Osteoblast (primary cell): ENCODE measurements at regions not wholly inside any gene's neighbourhood (a gene's known extent, or its start where the extent isn't known, plus 50 kb on each side); places are given as distances from the start of the nearest gene placed in this dataset.

Experiments used
- DNase-seq: peaks from one replicate; pipeline ENCODE4 v3.0.0; 2011; ENCODE audit warnings: low spot score, mixed read lengths; ENCODE audit not compliant: insufficient read length; ENCODE audit errors: missing footprints
- H2AFZ ChIP-seq: 2 replicates; pipeline ENCODE4 v1.6.0; 2011; ENCODE audit warnings: mild to moderate bottlenecking, low read length
- H3K27ac ChIP-seq: 2 replicates; pipeline ENCODE4 v1.5.1; 2011; ENCODE audit warnings: mild to moderate bottlenecking, low read depth, low read length, moderate library complexity
- H3K27me3 ChIP-seq: 2 replicates; pipeline ENCODE4 v1.6.0; 2012; ENCODE audit warnings: mild to moderate bottlenecking, control low read depth, inconsistent platforms, low read length, moderate library complexity; ENCODE audit not compliant: insufficient read depth
- H3K36me3 ChIP-seq: 2 replicates; pipeline ENCODE4 v1.5.1; 2011; ENCODE audit warnings: mild to moderate bottlenecking, low read length, control low read depth, moderate library complexity; ENCODE audit not compliant: insufficient read depth
- H3K4me1 ChIP-seq: 2 replicates; pipeline ENCODE4 v1.5.1; 2011; ENCODE audit warnings: mild to moderate bottlenecking, low read length, control low read depth, moderate library complexity; ENCODE audit not compliant: insufficient read depth
- H3K4me2 ChIP-seq: 2 replicates; pipeline ENCODE4 v1.6.0; 2011; ENCODE audit warnings: mild to moderate bottlenecking, low read length; ENCODE audit not compliant: insufficient read depth
- H3K4me3 ChIP-seq: fragments of 200-600 bp; sonication (generic); 3 replicates; pipeline ENCODE4 v1.5.1; 2012; ENCODE audit warnings: mild to moderate bottlenecking, low read length, inconsistent platforms; ENCODE audit not compliant: insufficient read depth
- H3K79me2 ChIP-seq: 2 replicates; pipeline ENCODE4 v1.6.0; 2012; ENCODE audit warnings: mild to moderate bottlenecking, low read length, control low read depth, inconsistent platforms; ENCODE audit not compliant: insufficient read depth
- H3K9me3 ChIP-seq: 2 replicates; pipeline ENCODE4 v1.5.1; 2011; ENCODE audit warnings: low read depth, low read length, control low read depth
- H4K20me1 ChIP-seq: 2 replicates; pipeline ENCODE4 v1.6.0; 2012; ENCODE audit warnings: mild to moderate bottlenecking, low read length, control low read depth; ENCODE audit not compliant: insufficient read depth
- TF ChIP-seq, protein P1 (sequence below): IDR thresholded peaks from 2 replicates; pipeline ENCODE4 v1.5.1; 2011; ENCODE audit warnings: mild to moderate bottlenecking, low read depth, low read length, moderate library complexity; ENCODE audit errors: extremely low read depth

- TF ChIP-seq, protein P1, sequence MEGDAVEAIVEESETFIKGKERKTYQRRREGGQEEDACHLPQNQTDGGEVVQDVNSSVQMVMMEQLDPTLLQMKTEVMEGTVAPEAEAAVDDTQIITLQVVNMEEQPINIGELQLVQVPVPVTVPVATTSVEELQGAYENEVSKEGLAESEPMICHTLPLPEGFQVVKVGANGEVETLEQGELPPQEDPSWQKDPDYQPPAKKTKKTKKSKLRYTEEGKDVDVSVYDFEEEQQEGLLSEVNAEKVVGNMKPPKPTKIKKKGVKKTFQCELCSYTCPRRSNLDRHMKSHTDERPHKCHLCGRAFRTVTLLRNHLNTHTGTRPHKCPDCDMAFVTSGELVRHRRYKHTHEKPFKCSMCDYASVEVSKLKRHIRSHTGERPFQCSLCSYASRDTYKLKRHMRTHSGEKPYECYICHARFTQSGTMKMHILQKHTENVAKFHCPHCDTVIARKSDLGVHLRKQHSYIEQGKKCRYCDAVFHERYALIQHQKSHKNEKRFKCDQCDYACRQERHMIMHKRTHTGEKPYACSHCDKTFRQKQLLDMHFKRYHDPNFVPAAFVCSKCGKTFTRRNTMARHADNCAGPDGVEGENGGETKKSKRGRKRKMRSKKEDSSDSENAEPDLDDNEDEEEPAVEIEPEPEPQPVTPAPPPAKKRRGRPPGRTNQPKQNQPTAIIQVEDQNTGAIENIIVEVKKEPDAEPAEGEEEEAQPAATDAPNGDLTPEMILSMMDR: no peak
- no peak overlapping the region for H3K4me2 ChIP-seq
These were observed 74.4 kb upstream of the IRF2 start for GRCh38 chr4:184548648-184549341.

GRCh38 chr4:184548316-184548647, 73.9 kb upstream of the IRF2 start:
- Histone ChIP-seq H3K9me3 (no peaks in the 10 kb centered on the region), H2AFZ (peak overlapping the region; percentile 47), H3K79me2 (no peaks in the 10 kb centered on the region), H3K4me3 (no peak overlapping the region), H3K36me3 (no peaks in the 10 kb centered on the region), H3K4me2 (no peak overlapping the region), H4K20me1 (no peaks in the 10 kb centered on the region), H3K27ac (no peak overlapping the region), H3K4me1 (no peaks in the 10 kb centered on the region), H3K27me3 (peaks cover 3% of the 10 kb centered on the region)
- DNase-seq: peak; percentile 2
- TF ChIP-seq, protein P1: no peak

More at GRCh38 chr4:184548648-184549341, 74.4 kb upstream of the IRF2 start:
- no peak overlapping the region for H3K4me3 ChIP-seq
- no peaks in the 10 kb centered on the region for H3K4me1 ChIP-seq
- H3K27me3 ChIP-seq: peaks cover 3% of the 10 kb centered on the region
- DNase-seq: peak; percentile 53
- H3K9me3 ChIP-seq: no peaks in the 10 kb centered on the region
- peak overlapping the region; percentile 47 for H2AFZ ChIP-seq
- no peak overlapping the region for H3K27ac ChIP-seq
- no peaks in the 10 kb centered on the region for H4K20me1 ChIP-seq
- no peaks in the 10 kb centered on the region for H3K79me2 ChIP-seq
- no peaks in the 10 kb centered on the region for H3K36me3 ChIP-seq

- H3K4me1 ChIP-seq: no peaks in the 10 kb centered on the region
- TF ChIP-seq, protein P1: no peak
- H3K9me3 ChIP-seq: no peaks in the 10 kb centered on the region
- H3K27me3 ChIP-seq: no peaks in the 10 kb centered on the region
- no peaks in the 10 kb centered on the region for H3K36me3 ChIP-seq
- no peak overlapping the region for H3K4me3 ChIP-seq
- H3K79me2 ChIP-seq: no peaks in the 10 kb centered on the region
- H3K27ac ChIP-seq: no peak overlapping the region
- H3K4me2 ChIP-seq: no peak overlapping the region
- DNase-seq: no peak
- no peak overlapping the region for H2AFZ ChIP-seq
- H4K20me1 ChIP-seq: no peaks in the 10 kb centered on the region
These were observed 70.5 kb upstream of the IRF2 start for GRCh38 chr4:184544788-184545409.

DNA sequence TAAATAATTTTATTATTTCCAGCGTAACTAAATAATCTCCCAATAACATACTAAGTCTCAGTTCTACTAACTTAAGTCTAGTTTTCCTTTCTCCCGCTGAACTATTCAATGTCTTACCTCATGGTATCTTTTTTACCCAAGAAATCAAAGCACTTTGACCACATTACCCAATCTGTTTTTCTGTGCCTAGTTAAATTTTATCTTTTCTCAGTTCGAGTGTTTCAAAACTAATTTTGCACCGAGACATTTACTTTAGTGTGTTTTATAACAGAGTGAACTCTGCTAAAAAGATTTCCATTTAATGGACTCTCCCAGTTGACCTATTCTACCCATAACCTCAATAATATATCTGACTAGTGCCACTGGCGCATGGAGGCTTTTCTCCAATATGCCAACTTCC, 67.6 kb upstream of the IRF2 start:
- Histone ChIP-seq H3K4me1 (peaks cover 2% of the 10 kb centered on the region), H3K36me3 (no peaks in the 10 kb centered on the region), H3K9me3 (no peaks in the 10 kb centered on the region), H3K4me2 (no peak overlapping the region), H3K27me3 (no peaks in the 10 kb centered on the region), H2AFZ (no peak overlapping the region), H3K79me2 (peaks cover 3% of the 10 kb centered on the region), H3K4me3 (no peak overlapping the region), H4K20me1 (no peaks in the 10 kb centered on the region), H3K27ac (no peak overlapping the region)
- TF ChIP-seq, protein P1: no peak
- DNase-seq: no peak
